Left lung (tissue), 4 donors: ENCODE measurements at regions not wholly inside any gene's neighbourhood (a gene's known extent, or its start where the extent isn't known, plus 50 kb on each side); places are given as distances from the start of the nearest gene placed in this dataset.

ENCODE experiments used
- ATAC-seq: fragments of 200-7000 bp; cut with Tn5 transposase; one replicate; pipeline ENCODE4 v1.9.1; 2020; ENCODE audit warnings: moderate library complexity
- DNase-seq, 4 donors: peaks; one replicate each; pipeline ENCODE4 v3.0.0-alpha.2; 2013 to 2020
- H3K27ac ChIP-seq, 2 donors: fragments of 200-600 bp; sonication (generic) in 1 of 2; one replicate each; pipeline versions ENCODE4 v1.5.0 to v1.8.0; 2020 to 2021
- H3K27me3 ChIP-seq, 2 donors: fragments of 200-600 bp; sonication (generic) in 1 of 2; one replicate each; pipeline versions ENCODE4 v1.5.0 to v1.8.0; 2020 to 2021
- H3K36me3 ChIP-seq, 2 donors: fragments of 200-600 bp; sonication (generic) in 1 of 2; one replicate each; pipeline versions ENCODE4 v1.5.0 to v1.8.0; 2020 to 2021
- H3K4me1 ChIP-seq, 2 donors: fragments of 200-600 bp; one replicate each; pipeline ENCODE4 v1.8.0; 2021
- H3K4me3 ChIP-seq, 2 donors: fragments of 200-600 bp; sonication (generic) in 1 of 2; one replicate each; pipeline versions ENCODE4 v1.5.0 to v1.8.0; 2020 to 2021; ENCODE audit warnings: mild to moderate bottlenecking in 1 of 2
- H3K9me3 ChIP-seq, 2 donors: fragments of 200-600 bp; sonication (generic) in 1 of 2; one replicate each; pipeline versions ENCODE4 v1.5.0 to v1.8.0; 2020 to 2021
- intact Hi-C, 2 donors: fragments of 100-400 bp; cut with DNase I; formaldehyde crosslinking; loops; one replicate each; pipeline versions ENCODE4 v1.11.2 to v1.14.2; 2022
- TF ChIP-seq, protein P1 (sequence below), 2 donors: fragments of 200-600 bp; sonication (generic) in 1 of 2; IDR thresholded peaks; one replicate each; pipeline versions ENCODE4 v1.5.0 to v1.8.0; 2021; ENCODE audit warnings: antibody characterized with exemption in 2 of 2
- donor health status: DM: no; HTN: yes; CAD: no.
- donor health status: DM: no; HTN: no; CAD: no.

DNA sequence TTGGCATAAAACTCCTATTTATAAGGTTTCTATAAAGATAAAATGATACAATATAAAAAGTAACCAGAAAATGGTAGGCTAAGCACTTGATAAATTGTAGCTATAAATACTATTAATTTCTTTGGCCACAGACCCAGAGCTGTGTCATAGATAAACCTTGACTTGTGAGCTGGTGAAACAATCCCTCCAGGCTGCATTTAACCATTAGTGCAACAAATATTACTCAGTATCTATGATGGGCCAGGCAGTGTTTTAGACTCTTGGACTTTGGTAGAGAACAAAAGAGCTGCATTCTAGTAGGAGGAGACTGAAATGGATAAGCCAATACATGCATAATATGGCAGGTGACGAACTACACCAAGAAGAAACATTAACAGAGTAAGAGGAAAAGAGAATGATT, 178.1 kb downstream of the BTG1 start:
- no peak overlapping the region for H3K27ac ChIP-seq
- no peaks in the 10 kb centered on the region for H3K9me3 ChIP-seq
- intact Hi-C loops = no loop called here
- no peak for ATAC-seq
- no peaks in the 10 kb centered on the region for H3K36me3 ChIP-seq
- TF ChIP-seq, protein P1, sequence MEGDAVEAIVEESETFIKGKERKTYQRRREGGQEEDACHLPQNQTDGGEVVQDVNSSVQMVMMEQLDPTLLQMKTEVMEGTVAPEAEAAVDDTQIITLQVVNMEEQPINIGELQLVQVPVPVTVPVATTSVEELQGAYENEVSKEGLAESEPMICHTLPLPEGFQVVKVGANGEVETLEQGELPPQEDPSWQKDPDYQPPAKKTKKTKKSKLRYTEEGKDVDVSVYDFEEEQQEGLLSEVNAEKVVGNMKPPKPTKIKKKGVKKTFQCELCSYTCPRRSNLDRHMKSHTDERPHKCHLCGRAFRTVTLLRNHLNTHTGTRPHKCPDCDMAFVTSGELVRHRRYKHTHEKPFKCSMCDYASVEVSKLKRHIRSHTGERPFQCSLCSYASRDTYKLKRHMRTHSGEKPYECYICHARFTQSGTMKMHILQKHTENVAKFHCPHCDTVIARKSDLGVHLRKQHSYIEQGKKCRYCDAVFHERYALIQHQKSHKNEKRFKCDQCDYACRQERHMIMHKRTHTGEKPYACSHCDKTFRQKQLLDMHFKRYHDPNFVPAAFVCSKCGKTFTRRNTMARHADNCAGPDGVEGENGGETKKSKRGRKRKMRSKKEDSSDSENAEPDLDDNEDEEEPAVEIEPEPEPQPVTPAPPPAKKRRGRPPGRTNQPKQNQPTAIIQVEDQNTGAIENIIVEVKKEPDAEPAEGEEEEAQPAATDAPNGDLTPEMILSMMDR (IDR thresholded peaks at IDR 0.05) = no peak
- H3K4me3 ChIP-seq = no peak overlapping the region
- no peaks in the 10 kb centered on the region for H3K27me3 ChIP-seq
- no peaks in the 10 kb centered on the region for H3K4me1 ChIP-seq
- DNase-seq = no peak

DNA sequence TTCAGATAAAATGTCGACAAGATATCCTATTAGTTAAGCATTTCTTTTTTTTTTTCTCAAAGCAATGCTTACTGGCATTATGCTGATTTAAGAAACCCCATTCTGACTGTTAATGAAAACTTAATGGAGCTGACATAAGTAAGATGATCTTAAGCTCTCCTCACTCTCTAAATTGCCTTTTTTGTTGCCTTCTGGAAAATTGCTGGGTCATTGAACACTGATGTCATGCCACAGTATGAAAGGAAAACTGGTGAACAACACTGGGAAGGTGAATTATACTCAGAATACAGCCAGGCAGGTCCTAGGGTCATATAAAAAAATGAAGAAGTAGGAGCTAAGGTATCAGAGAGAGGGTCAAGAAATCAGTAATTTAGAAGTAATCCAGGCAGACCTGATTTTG, 179.9 kb downstream of the BTG1 start:
- no peak for ATAC-seq
- intact Hi-C loops = no loop called here
- Histone ChIP-seq H3K4me3 (no peak overlapping the region), H3K4me1 (no peaks in the 10 kb centered on the region), H3K27me3 (no peaks in the 10 kb centered on the region), H3K9me3 (no peaks in the 10 kb centered on the region), H3K27ac (no peak overlapping the region), H3K36me3 (no peaks in the 10 kb centered on the region)
- TF ChIP-seq, protein P1 (IDR thresholded peaks at IDR 0.05) = no peak
- no peak for DNase-seq

DNA sequence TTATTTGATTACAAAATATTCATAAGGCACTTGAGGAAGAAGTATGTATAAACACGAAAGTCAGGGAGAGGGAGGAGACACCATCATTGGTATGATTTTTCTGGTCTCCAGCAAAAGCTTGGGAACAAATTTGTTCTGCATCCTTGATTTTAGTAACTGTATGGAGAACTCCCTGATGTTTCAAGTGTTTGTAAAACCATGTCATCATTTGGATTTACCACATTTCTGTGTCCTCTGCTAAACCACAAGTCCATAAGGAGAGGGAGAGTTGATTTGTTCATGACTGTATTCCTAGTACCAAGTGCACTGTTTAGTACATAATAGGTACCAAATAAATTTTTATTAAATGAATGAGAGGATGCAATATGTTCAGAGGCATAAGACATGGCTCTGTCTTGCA, 181.1 kb downstream of the BTG1 start:
- intact Hi-C loops = no loop called here
- H3K36me3 ChIP-seq = no peaks in the 10 kb centered on the region
- no peaks in the 10 kb centered on the region for H3K9me3 ChIP-seq
- H3K27ac ChIP-seq = no peak overlapping the region
- DNase-seq = no peak
- no peaks in the 10 kb centered on the region for H3K4me1 ChIP-seq
- no peak for ATAC-seq
- H3K27me3 ChIP-seq = no peaks in the 10 kb centered on the region
- no peak overlapping the region for H3K4me3 ChIP-seq
- TF ChIP-seq, protein P1 (IDR thresholded peaks at IDR 0.05) = no peak

DNA sequence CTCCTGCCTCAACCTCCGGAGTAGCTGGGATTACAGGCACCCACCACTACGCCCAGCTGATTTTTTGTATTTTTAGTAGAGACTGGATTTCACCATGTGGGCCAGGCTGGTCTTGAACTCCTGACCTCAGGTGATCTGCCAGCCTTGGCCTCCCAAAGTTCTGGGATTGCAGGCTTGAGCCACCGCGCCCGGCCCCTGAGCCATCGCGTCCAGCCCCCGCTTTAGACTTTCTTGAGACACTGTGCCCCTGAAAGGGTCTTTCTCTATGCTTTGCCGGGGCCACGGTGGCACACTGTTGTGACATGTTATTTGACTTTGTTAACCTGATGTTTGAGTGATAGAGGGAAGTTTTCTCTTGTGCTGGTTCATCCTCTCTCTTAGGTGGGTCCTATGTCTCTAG, 186.4 kb downstream of the BTG1 start:
- TF ChIP-seq, protein P1 (IDR thresholded peaks at IDR 0.05) = no peak

DNA sequence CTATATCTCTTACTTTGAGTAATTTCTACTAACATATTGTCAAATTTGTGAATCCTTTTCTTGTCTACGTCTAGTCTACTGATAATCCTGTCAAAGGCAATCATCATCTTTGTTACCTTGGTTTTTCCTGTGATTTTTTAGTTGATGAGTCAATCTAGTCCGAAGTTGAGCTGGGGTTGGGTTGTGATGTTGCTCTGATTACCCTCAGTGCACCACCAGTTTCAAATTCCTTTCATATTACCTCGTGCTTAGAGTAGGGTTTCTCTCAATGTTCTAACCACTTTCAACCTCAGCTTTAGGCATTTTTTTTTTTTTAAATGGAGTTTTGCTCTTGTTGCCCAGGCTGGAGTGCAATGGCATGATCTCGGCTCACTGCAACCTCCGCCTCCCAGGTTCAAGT, 186.8 kb downstream of the BTG1 start:
- intact Hi-C loops = no loop called here

More for the DNA sequence above, 186.4 kb downstream of the BTG1 start:
- Histone ChIP-seq H3K36me3 (no peaks in the 10 kb centered on the region), H3K27me3 (no peaks in the 10 kb centered on the region), H3K4me3 (no peak overlapping the region), H3K27ac (no peak overlapping the region), H3K4me1 (no peaks in the 10 kb centered on the region), H3K9me3 (no peaks in the 10 kb centered on the region)
- ATAC-seq = no peak
- peak in 1 of 4 donors; percentile 57 for DNase-seq
- intact Hi-C loops = no loop called here

More for the DNA sequence above, 186.8 kb downstream of the BTG1 start:
- no peaks in the 10 kb centered on the region for H3K36me3 ChIP-seq
- no peak overlapping the region for H3K27ac ChIP-seq
- H3K27me3 ChIP-seq = no peaks in the 10 kb centered on the region
- no peak for DNase-seq
- TF ChIP-seq, protein P1 (IDR thresholded peaks at IDR 0.05) = no peak
- H3K4me3 ChIP-seq = no peak overlapping the region
- no peaks in the 10 kb centered on the region for H3K9me3 ChIP-seq
- no peak for ATAC-seq
- H3K4me1 ChIP-seq = no peaks in the 10 kb centered on the region
